ENCODE measurements at regions not wholly inside any gene's neighbourhood (a gene's known extent, or its start where the extent isn't known, plus 50 kb on each side); places are given as distances from the start of the nearest gene placed in this dataset.

DNA sequence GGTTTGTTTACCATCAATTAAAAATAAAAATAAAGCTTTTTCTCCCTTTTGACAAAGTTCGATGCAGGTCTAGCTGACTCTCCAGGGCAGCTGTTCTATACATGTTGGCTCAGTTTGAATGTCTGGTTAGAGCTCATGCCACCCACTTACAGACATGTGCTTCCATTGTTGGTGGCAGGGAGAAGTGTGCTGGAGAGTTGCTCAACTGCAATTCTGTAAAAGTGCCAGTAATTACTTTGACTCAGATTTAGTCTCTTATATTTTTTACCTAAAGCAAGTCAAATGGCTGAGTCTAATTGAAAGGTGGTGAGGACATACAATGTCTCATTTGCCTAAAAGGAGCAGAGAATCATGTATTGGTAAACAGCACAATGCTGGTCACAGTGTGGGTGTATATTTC, 609.1 kb upstream of the SYT4 start:
- Histone ChIP-seq H4K20me1 (ENCODE audit: insufficient read depth) (no peaks in the 10 kb centered on the region), H3K79me2 (ENCODE audit: insufficient read depth, low read length) (no peaks in the 10 kb centered on the region), H3K4me3 (replicated peaks in 1 of 2; ENCODE audit: low read depth in 1 of 2, low read length in 2 of 2) (no peak overlapping the region), H3K27ac (ENCODE audit: low read depth, low read length) (no peak overlapping the region), H3K9ac (ENCODE audit: low read length) (no peak overlapping the region), H2AFZ (ENCODE audit: low read depth, low read length, poor library complexity, severe bottlenecking) (no peak overlapping the region), H3K36me3 (ENCODE audit: control insufficient read depth in 1 of 2, insufficient read depth in 2 of 2, low read length in 2 of 2) (no peaks in the 10 kb centered on the region), H3K4me1 (ENCODE audit: control insufficient read depth in 1 of 2, insufficient read depth in 2 of 2, low read length in 2 of 2) (no peaks in the 10 kb centered on the region), H3K9me2 (ENCODE audit: insufficient read depth) (no peaks in the 10 kb centered on the region), H3K9me3 (ENCODE audit: control insufficient read depth in 1 of 2, insufficient read depth in 1 of 2, low read depth in 1 of 2, low read length in 2 of 2) (peaks cover 4 to 23% of the 10 kb centered on the region in 2 experiments; a peak in 2 of 4 replicates), H3K27me3 (ENCODE audit: insufficient read depth, low read length) (no peaks in the 10 kb centered on the region), H3K4me2 (ENCODE audit: low read length) (no peak overlapping the region)
- DNase-seq (ENCODE audit: low read depth, low spot score) (no peak), ATAC-seq (no peak)
- RAD21 ChIA-PET (ENCODE audit: low non-redundant PET in 1 of 2, low total read pairs in 2 of 2, uncharacterized antibody in 2 of 2, unreplicated experiment in 2 of 2), result no interaction called here
- BruUV-seq (replicated peaks), result no TSS peak
- CTCF ChIA-PET, result no interaction called here
- intact Hi-C loops (cut with micrococcal nuclease), result no loop called here
- POLR2A ChIA-PET, result no interaction called here
- TF ChIP-seq ZFX (IDR thresholded peaks at IDR 0.05) (no peak), ZNF274 (IDR thresholded peaks at IDR 0.05; ENCODE audit: low read depth, low read length) (no peak), FOSL1 (IDR thresholded peaks at IDR 0.05; ENCODE audit: low read depth) (no peak), EZH2 (IDR thresholded peaks at IDR 0.05) (no peak), POLR2AphosphoS5 (IDR thresholded peaks at IDR 0.05; ENCODE audit: low read depth, low read length) (no peak)
- TF ChIP-seq, protein P1, sequence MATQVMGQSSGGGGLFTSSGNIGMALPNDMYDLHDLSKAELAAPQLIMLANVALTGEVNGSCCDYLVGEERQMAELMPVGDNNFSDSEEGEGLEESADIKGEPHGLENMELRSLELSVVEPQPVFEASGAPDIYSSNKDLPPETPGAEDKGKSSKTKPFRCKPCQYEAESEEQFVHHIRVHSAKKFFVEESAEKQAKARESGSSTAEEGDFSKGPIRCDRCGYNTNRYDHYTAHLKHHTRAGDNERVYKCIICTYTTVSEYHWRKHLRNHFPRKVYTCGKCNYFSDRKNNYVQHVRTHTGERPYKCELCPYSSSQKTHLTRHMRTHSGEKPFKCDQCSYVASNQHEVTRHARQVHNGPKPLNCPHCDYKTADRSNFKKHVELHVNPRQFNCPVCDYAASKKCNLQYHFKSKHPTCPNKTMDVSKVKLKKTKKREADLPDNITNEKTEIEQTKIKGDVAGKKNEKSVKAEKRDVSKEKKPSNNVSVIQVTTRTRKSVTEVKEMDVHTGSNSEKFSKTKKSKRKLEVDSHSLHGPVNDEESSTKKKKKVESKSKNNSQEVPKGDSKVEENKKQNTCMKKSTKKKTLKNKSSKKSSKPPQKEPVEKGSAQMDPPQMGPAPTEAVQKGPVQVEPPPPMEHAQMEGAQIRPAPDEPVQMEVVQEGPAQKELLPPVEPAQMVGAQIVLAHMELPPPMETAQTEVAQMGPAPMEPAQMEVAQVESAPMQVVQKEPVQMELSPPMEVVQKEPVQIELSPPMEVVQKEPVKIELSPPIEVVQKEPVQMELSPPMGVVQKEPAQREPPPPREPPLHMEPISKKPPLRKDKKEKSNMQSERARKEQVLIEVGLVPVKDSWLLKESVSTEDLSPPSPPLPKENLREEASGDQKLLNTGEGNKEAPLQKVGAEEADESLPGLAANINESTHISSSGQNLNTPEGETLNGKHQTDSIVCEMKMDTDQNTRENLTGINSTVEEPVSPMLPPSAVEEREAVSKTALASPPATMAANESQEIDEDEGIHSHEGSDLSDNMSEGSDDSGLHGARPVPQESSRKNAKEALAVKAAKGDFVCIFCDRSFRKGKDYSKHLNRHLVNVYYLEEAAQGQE (IDR thresholded peaks at IDR 0.05; ENCODE audit: low read depth), result no peak
- TF ChIP-seq, protein P2, sequence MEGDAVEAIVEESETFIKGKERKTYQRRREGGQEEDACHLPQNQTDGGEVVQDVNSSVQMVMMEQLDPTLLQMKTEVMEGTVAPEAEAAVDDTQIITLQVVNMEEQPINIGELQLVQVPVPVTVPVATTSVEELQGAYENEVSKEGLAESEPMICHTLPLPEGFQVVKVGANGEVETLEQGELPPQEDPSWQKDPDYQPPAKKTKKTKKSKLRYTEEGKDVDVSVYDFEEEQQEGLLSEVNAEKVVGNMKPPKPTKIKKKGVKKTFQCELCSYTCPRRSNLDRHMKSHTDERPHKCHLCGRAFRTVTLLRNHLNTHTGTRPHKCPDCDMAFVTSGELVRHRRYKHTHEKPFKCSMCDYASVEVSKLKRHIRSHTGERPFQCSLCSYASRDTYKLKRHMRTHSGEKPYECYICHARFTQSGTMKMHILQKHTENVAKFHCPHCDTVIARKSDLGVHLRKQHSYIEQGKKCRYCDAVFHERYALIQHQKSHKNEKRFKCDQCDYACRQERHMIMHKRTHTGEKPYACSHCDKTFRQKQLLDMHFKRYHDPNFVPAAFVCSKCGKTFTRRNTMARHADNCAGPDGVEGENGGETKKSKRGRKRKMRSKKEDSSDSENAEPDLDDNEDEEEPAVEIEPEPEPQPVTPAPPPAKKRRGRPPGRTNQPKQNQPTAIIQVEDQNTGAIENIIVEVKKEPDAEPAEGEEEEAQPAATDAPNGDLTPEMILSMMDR (IDR thresholded peaks at IDR 0.05 in 2 of 3, conservative IDR thresholded peaks at IDR 0.05 in 1 of 3; ENCODE audit: borderline replicate concordance in 1 of 3, insufficient read depth in 1 of 3, low read depth in 2 of 3, low read length in 2 of 3), result no peak
- TF ChIP-seq, protein P3, sequence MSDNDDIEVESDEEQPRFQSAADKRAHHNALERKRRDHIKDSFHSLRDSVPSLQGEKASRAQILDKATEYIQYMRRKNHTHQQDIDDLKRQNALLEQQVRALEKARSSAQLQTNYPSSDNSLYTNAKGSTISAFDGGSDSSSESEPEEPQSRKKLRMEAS (IDR thresholded peaks at IDR 0.05), result no peak

All from HCT116 (cell line).